NOMO-1 (cell line): ENCODE measurements at regions not wholly inside any gene's neighbourhood (a gene's known extent, or its start where the extent isn't known, plus 50 kb on each side); places are given as distances from the start of the nearest gene placed in this dataset.

Source experiments
- DNase-seq, 2 experiments: peaks; one replicate each; lab custom pipeline; 2025; ENCODE audit not compliant: unreplicated experiment in 2 of 2; lab: John Stamatoyannopoulos, UW

DNA sequence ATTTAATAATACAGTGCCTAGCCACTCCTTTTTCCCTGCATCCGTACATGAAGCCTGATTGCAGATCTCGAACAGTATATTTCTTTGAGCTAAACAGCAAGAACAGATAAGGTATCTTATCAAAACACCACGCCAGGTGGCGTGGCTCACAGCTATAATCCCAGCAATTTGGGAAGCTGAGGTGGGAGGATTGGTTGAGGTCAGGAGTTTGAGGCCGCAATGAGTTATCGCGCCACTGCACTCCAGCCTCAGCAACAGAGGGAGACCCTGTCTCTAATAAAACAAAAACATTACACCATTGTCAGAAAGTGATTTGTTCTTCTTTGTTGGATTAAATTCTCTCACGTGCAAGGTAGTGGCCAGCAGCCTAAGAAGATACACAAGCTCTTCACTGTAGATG, 291.2 kb upstream of the DMRT1 start:
- no peak for DNase-seq

DNA sequence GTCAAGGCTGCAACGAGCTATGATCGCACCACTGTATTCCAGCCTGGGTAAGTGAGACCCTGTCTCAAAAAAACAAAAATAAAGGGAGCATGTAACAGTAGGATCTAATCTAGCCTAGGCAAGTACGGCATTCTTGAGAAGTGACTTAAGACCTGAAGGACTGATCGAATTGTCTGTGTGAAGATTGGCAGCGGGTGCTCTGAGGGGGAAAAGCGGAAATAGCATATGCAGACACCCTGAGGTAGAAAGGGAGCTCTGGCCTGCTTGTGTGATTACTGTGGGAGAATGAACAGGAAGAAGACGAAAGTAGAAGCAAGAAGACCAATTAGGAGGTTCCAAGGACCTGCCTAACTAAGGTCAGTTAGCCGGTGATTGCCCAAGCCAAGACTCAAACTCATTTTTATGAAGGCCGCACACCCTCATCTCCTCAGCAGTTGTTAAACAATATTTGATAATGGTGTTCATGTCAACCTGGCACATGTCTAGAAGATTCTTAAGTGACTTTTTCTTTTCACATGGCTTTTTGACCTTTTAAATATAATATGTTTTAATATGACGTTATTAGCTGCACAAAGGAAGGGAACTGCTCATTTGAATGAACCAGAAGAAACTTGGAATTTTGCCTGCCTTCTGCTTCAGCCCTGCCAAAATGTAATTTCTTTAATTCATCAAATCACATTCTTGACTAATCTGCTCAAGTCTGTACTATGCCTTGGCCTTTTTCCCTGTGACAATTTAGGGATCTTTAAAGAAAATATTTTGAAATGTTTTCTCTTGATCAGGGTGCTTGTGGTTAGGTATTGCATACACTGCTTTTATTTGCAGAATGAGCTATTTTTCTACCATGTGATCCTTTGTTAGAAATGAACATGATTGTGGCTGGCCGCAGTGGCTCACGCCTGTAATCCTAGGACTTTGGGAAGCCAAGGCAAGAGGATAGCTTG, 289.2 kb upstream of the DMRT1 start:
- DNase-seq: no peak

DNA sequence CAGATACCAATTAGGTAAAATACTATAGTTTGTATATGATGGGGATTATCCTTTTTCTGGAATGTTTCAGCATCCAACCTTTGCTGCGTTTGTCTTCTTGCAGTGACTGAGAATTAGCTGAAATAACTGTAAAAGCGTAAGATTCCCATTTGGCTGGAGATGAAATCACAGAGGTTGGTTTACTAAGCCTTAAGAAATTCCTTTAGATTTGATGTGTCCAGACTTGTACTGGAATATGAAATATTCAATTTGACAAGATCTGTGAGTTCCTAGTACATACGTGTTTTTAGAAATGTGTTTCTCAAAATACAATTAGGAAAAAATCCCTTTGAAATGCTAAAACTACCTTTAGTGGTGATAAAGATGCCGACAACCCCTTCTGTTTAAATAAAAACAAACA, 286.0 kb upstream of the DMRT1 start:
- no peak for DNase-seq

DNA sequence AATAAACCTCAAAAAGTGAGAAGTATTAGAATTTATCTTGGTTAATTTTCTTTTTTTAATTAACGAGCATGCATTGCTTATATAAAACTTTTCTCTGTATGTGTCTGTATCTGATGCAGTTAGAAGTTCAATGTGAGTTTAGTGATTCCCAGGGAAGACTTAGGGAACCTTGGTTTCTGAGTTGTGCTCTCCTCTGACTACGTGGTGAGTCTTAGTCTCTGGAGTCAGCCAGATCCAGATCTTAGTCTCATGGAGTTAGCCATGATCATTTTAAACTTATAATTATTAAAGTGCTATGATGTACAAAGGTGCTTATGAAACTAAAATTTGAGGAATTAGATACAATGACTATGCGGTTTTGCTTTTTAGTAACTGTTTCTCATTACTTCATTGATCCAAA, 285.3 kb upstream of the DMRT1 start:
- peak in 1 of 2 experiments; percentile 0 for DNase-seq

DNA sequence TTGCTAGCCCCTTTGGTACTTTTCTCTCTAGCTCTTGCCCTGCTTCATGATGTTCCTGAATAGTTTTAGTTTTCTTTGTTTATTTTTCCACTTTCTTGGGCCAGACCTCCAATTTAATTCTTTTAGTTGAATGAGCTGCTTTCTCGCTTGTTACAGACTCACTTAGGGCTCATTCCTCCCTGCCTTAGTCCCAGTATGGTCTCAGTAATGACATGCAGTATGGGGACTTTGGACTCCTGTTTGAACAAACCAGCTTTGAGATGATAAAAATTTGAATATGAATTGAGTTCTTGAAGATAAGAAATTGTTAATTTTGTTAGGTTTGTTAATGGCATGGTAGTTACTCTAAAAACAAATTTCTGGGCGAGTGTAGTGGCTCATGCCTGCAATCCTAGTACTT, 284.8 kb upstream of the DMRT1 start:
- DNase-seq: no peak

DNA sequence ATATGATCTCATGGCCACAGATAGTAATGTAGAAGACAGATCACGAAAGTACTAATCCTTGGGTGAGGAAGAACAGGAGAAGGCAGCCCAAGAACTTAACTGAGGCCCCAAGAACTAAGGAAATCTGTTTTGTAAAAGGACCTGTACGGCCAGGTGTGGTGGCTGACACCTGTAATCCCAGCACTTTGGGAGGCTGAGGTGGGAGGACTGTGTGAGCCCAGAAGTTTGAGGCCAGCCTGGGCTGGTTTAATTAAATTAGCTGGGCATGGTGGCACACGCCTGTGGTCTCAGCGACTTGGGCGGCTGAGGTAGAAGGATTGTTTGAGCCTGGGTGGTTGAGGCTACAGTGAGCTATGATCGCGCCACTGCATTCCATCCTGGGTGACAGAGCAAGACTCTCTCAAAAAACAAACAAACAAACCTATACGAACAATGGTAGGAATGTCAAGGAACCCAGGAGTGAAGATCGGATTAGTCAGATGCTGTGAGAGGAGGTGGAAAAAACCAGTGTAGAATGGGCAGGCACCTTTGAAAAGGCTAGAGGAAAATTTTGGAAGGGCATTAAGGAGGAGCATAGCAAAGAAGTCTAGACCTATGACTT, 283.8 kb upstream of the DMRT1 start:
- DNase-seq: no peak

DNA sequence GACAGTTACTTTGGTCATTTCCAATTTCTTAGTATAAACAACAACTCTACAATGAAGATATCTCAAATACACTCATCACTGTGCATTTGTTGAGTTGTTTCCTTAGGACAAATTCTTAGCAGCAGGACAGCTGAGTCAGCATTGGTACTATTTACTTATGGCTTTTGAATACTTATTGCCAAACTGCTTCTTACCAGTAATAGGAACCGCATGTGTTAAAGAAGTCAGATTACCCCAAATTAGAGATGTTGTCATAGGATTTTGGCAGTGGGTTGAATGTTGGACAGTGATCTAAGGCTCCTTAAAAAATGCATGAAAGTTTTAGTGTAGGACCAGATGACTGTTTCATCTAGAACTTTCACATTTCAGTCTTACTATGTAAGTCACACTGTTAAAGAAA, 280.1 kb upstream of the DMRT1 start:
- DNase-seq: no peak

DNA sequence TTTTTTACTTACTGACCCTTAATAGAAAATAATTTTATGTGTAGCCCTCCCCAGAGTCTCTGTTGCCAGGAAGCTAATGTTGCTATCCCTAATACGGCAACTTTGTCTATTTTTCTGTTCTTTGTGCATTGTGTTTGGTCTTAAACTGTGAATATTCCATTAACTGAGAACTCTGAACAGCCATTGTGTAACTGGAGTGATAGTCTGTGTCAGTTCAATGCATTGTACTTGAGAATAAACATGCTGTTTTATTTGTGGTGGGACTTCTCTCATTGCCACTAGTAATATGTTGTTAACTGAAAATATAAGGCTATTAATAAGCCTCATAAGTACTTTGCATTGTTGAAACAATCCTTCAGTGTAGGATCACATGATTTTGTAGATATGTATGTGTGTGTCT, 278.3 kb upstream of the DMRT1 start:
- DNase-seq: no peak

DNA sequence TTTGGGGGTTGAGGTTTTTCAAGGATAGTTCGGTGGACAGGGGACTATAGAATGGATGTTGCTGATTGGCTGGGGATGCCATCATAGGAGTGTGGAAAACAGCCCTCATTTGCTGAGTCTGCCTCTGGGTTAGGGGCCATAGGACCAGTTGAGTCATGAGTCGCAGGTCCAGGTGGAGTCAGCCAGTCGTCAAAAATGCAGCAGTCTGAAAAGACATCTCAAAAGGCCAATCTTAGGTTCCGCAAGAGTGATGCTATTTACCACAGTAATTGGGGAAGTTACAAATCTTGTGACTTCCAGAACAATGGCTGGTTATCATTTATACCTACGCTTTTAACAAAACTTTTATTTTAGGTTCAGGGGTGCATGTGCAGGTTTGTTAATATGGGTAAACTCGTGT, 276.0 kb upstream of the DMRT1 start:
- DNase-seq: no peak

DNA sequence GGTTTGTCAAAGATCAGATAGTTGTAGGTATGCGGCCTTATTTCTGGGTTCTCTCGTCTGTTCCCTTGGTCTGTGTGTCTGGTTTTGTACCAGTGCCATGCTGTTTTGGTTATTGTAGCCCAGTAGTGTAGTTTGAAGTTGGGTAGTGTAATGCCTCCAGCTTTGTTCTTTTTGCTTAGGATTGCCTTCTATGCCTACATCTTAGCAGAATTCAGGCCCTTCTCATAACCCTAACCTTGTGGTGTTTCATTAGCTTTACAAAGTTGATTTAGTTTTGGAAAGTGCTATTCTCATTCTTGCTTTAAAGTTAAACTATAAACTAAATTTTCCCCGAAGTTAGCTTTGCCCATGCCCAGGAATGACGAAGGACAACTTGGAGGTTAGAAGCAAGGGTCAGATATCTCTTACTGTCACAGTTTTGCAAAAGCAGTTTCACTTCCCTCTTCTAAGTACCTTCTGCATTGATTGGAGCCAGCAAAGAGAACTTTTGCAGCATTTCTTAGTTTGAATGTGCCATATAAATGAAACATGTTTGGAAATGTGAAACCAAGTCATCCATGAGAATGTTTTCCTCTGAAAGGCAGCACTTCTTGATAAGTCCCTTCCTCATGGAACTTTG, 274.3 kb upstream of the DMRT1 start:
- peak; percentile 47 to 51 for DNase-seq

DNA sequence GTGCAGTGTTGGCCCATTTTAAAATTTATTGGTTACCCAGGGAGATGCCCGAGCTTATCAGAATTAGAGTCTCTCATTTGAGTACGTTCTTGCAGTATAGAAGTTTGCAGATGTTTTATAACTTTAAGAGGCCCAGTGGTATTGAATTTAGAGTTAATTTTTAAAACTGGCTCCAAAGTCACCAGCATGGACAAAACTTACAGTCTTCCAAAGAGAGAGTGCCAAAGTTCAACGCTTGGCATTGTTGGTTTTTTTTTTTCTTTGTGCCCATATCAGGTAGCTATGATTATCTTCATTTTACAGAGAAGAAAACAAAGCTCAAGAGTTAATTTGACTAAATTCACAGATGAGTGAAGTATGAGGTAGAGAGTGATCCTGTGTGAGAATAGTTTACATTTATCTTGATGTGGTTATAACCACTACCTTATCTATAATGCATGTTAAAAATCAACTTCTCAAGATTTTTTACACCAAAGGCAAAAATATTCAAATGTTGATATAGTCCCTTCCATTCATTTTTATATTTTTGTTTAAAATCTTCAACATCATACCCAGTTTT, 273.7 kb upstream of the DMRT1 start:
- no peak for DNase-seq

DNA sequence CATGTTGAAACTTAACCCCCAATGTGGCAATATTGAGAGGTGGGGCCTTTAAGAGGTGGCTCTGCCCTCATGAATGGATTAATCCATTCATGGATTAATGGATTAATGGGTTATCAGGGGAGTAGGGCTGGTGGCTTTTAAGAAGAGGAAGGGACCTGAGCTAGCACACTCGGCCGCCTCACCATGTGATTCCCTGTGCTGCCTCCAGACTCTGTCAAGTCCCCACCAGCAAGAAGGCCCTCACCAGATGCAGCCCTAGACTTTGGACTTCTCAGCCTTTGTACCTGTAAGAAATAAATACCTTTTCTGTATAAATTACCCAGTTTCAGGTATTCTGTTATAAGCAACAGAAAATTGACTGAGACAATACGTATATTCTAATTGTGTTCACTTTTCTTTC, 272.2 kb upstream of the DMRT1 start:
- no peak for DNase-seq

DNA sequence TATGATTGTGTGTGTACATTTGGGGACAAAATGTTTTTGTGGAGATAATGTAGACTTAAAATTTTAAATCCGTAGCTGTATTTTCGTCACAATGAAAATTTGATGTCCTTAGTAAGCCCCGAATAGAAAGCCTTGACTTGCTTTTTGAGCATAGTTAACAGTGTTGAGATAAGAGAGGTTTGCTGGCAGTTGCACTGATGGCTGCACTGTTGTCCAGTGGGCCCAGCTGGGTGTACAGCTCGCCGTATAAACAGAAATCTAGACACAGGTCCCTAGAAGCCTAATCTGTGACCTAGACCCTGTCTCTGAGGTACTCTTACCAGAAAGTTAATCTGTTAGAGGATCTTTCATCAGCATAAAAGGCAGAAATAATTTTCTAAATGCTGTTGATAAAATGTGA, 271.3 kb upstream of the DMRT1 start:
- DNase-seq: no peak

DNA sequence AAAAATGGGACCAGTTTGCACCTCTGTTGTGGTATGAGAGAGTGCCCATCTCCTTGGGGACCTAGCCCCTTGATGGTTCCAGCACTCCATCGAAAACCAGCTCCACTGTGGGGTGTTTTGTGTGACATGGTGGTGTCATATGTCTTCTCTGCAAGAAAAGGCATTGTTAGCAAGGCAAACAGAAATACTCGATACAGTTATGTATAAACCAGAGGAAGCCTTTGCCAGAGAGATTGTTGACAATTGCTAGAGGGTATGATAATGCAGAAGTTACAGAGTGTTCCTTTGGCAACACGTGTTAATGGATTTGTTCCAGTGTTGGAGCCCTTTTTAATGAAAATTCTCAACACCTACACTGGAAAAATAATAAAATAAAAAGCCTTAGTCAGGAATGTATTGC, 270.4 kb upstream of the DMRT1 start:
- no peak for DNase-seq

DNA sequence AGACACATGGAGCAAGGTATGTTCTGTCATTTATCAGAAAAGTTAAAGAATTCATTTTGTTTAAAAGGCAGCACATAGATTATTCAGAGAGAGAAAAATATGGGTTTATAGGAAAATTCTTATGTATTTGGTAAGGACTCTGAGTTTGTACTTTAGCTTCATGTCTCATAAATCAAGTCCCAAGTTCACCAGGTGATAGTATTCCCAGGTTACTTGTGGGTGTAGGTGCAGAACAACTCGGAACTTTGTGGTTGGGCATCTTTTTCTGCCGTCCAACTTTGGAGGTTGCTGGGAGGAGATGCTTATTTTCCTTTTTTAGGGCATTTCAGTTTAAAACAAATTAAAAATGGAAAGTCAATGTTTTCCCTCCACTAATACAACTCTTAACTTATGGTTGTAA, 269.8 kb upstream of the DMRT1 start:
- DNase-seq: no peak

DNA sequence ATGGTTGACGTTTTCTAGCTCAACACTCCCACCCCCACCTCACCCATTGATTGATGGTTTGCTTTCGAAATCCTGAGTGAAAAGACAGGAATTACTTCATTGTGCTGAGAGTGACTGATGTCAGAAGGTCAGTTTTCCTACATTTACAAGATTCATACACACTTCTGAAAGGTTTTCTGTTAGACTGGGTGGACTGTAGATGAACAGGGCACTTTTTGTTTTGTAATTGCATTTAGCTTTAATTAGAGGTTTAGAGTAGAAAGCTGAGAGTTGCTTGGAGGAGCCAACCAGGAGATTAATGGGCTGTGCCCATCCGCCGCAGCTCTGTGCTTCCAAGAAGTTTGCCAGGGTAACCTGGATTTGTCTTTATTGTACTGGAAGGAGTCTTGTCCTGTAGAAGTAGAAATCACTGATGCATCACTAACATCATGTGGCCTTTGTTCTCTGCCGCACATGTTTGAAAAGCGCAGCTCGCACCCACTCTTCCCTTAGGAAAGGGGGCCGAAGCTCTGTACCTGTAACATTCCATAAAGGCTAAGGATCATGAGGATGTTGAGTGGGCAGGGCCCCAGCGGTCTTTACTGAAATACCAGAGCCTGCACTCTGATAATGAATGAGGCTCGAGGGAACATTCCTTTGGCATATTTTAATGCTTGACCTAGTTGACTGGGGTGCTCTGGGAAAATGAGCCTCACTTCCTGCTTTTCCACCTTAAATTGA, 267.6 kb upstream of the DMRT1 start:
- DNase-seq: no peak

DNA sequence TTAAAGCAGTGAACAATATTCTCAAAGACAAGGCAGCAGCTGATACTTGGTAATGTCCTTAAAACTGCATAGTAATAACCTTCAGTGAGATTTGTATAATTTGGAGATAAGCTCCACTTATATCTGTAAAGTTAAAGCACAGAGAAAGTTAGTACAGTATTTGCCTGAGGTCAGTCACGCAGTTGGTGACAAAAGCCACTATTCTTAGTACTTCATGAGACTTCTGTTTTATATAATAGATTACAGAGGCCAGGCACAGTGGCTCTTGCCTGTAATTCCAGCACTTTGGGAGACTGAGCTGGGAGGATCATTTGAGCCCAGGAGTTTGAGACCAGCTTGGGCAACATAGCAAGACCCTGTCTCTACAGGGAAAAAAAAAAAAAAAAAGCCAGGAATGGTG, 266.4 kb upstream of the DMRT1 start:
- DNase-seq: no peak

DNA sequence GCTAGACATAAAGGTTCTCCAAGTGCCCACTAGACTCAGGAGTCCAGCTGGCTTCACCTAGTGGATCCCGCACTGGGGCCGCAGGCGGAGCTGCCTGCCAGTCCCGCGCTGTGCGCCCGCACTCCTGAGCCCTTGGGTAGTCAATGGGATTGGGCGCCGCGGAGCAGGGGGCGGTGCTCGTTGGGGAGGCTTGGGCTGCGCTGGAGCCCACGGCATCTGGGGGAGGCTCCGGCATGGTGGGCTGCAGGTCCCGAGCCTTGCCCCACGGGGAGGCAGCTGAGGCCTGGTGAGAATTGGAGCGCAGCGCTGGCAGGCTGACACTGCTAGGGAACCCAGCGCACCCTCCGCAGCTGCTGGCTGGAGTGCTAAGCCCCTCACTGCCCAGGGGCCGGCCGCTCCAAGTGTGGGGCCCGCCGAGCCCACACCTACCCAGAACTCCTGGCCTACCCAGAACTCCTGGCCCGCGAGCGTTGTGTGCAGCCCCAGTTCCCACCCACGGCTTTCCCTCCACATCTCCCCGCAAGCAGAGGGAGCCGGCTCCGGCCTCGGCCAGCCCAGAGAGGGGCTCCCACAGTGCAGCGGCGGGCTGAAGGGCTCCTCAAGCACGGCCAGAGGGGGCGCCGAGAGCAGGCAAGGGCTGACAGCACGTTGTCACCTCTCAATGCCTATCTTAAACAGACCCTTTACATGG, 260.7 kb upstream of the DMRT1 start:
- no peak for DNase-seq

DNA sequence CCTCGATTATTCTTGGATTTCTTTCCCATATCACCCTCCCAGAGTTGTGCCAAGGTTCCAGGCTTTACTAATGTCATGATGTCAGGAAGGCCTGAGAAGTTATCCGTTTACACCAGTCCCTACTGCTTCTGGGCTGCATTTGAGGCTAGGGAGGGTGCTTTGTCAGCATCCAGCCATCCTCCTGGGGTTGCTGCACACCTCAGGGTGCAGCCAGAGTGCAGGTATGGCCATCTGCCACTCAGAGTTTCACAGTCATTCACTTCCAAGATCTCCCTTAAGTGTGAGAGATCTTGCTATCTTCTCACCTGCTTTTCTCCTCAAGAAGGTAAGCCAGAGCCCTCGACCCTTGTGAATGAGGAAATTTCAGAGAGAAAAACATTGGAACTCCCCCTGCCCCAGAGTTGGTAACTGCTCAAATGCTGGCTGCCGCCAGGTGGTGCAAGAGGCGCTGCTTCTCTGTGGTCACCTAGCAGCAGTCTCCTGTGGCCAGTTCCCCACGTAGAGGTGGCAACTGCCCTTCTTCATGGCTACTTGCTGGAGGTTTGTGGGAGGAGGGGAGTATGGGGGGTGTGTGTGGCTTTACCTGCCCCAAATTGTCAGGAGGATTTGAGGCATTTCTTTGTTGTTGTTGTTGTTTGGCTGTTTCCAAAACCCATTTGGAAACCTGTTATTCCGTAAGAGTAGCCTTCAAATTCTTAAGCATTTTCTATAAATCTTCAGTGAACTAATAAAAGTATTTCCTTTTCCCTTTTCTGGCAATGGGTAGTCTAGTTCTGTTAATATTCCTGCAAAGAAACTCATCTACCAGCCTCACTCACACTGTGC, 259.6 kb upstream of the DMRT1 start:
- DNase-seq: no peak

DNA sequence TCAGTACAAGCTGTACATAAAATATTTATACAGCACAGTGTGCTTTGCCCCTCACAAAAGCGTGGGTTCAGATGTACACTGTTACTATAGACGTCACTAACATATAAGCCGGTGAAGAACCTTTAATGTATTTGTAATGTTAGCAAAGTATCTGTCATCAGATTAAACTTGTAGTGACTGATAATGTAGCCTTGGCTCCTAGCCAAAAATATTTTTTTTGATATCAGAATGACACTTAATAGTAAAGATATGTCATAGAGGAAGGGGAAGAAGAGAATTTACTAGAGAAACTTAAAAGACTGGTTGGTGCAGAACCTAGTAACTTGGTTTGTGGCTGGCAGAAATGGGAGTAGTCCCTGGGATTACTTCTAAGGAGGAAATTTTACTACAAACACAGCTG, 258.7 kb upstream of the DMRT1 start:
- DNase-seq: no peak
